Activated CD4-positive, alpha-beta memory T cell treated with anti-CD3 and anti-CD28 coated beads for 36 hours (primary cell): ENCODE measurements at regions not wholly inside any gene's neighbourhood (a gene's known extent, or its start where the extent isn't known, plus 50 kb on each side); places are given as distances from the start of the nearest gene placed in this dataset.

Experiments used
- CTCF ChIA-PET: fragments of 350-600 bp; sonication (Branson Sonifier 250); formaldehyde crosslinking; loops from one replicate; lab custom pipeline; 2021; ENCODE audit warnings: antibody characterized with exemption, inconsistent platforms; lab: Charles Lee
- POLR2A ChIA-PET: fragments of 350-600 bp; sonication (Branson Sonifier 250); formaldehyde crosslinking; loops from one replicate; lab custom pipeline; 2021; ENCODE audit warnings: antibody characterized with exemption; lab: Charles Lee
- DNase-seq: peaks from one replicate; pipeline ENCODE4 v3.0.0-alpha.2; 2020
- H3K27ac Mint-ChIP-seq: one replicate; pipeline ENCODE4 v1.8.0; 2021; ENCODE audit warnings: mixed read lengths
- H3K27me3 Mint-ChIP-seq: one replicate; pipeline ENCODE4 v1.8.0; 2021; ENCODE audit warnings: mixed read lengths
- H3K36me3 Mint-ChIP-seq: one replicate; pipeline ENCODE4 v1.8.0; 2021; ENCODE audit warnings: mixed read lengths
- H3K4me1 Mint-ChIP-seq: one replicate; pipeline ENCODE4 v1.8.0; 2021; ENCODE audit warnings: low read depth, mixed read lengths
- H3K4me3 Mint-ChIP-seq: one replicate; pipeline ENCODE4 v1.8.0; 2021; ENCODE audit warnings: mild to moderate bottlenecking, mixed read lengths
- H3K9me3 Mint-ChIP-seq: one replicate; pipeline ENCODE4 v1.8.0; 2021; ENCODE audit warnings: mixed read lengths
- intact Hi-C: fragments of 100-400 bp; cut with micrococcal nuclease; formaldehyde crosslinking; loops from one replicate; pipeline ENCODE4 v1.15.1; 2023

- ChIA-PET CTCF (no interaction called here), POLR2A (no interaction called here)
- Mint-ChIP-seq H3K4me1 (no peaks in the 10 kb centered on the region), H3K27me3 (no peaks in the 10 kb centered on the region), H3K27ac (no peak overlapping the region), H3K36me3 (no peaks in the 10 kb centered on the region), H3K4me3 (no peak overlapping the region), H3K9me3 (peaks cover 9% of the 10 kb centered on the region)
- no peak for DNase-seq
- intact Hi-C loops, result no loop called here
Observed at GRCh38 chr2:56082665-56083064, 101.1 kb upstream of the CCDC85A start.

GRCh38 chr2:56084111-56084901 is 99.5 kb upstream of the CCDC85A start:
- ChIA-PET POLR2A (no interaction called here), CTCF (no interaction called here)
- H3K9me3 Mint-ChIP-seq, result peaks cover 9% of the 10 kb centered on the region
- intact Hi-C loops, result no loop called here
- no peaks in the 10 kb centered on the region for H3K36me3 Mint-ChIP-seq
- H3K27me3 Mint-ChIP-seq, result no peaks in the 10 kb centered on the region
- no peak overlapping the region for H3K27ac Mint-ChIP-seq
- H3K4me1 Mint-ChIP-seq, result no peaks in the 10 kb centered on the region
- DNase-seq, result no peak
- no peak overlapping the region for H3K4me3 Mint-ChIP-seq

- Mint-ChIP-seq H3K27me3 (no peaks in the 10 kb centered on the region), H3K4me3 (no peak overlapping the region), H3K9me3 (peaks cover 3% of the 10 kb centered on the region), H3K4me1 (no peaks in the 10 kb centered on the region), H3K27ac (no peak overlapping the region), H3K36me3 (no peaks in the 10 kb centered on the region)
- DNase-seq, result no peak
- POLR2A ChIA-PET, result no interaction called here
- CTCF ChIA-PET, result interaction anchor here (1.5 kb wide), 1 partner anchor 97 kb away, joined by 3 read pairs; the partner anchor contains the start of gene CCDC85A
- intact Hi-C loops, result no loop called here
Observed at GRCh38 chr2:56086336-56086735, 97.5 kb upstream of the CCDC85A start.

- no peak for DNase-seq
- intact Hi-C loops, result no loop called here
- H3K27ac Mint-ChIP-seq, result no peak overlapping the region
- H3K4me3 Mint-ChIP-seq, result no peak overlapping the region
- H3K27me3 Mint-ChIP-seq, result no peaks in the 10 kb centered on the region
- no peaks in the 10 kb centered on the region for H3K36me3 Mint-ChIP-seq
- H3K4me1 Mint-ChIP-seq, result no peaks in the 10 kb centered on the region
- no peaks in the 10 kb centered on the region for H3K9me3 Mint-ChIP-seq
- POLR2A ChIA-PET, result no interaction called here
- CTCF ChIA-PET, result no interaction called here
Observed at GRCh38 chr2:56088411-56088810, 95.4 kb upstream of the CCDC85A start.

GRCh38 chr2:56089931-56090330 is 93.9 kb upstream of the CCDC85A start:
- CTCF ChIA-PET, result no interaction called here
- Mint-ChIP-seq H3K36me3 (no peaks in the 10 kb centered on the region), H3K27me3 (no peaks in the 10 kb centered on the region), H3K27ac (no peak overlapping the region), H3K4me3 (no peak overlapping the region), H3K4me1 (no peaks in the 10 kb centered on the region), H3K9me3 (no peaks in the 10 kb centered on the region)
- intact Hi-C loops, result no loop called here
- POLR2A ChIA-PET, result interaction anchor here (0.6 kb wide), 1 partner anchor 15 kb away, joined by 3 read pairs; no protein-coding TSS in a partner anchor
- no peak for DNase-seq

- H3K4me3 Mint-ChIP-seq, result no peak overlapping the region
- H3K27me3 Mint-ChIP-seq, result no peaks in the 10 kb centered on the region
- DNase-seq, result no peak
- H3K36me3 Mint-ChIP-seq, result no peaks in the 10 kb centered on the region
- no peak overlapping the region for H3K27ac Mint-ChIP-seq
- intact Hi-C loops, result no loop called here
- H3K9me3 Mint-ChIP-seq, result no peaks in the 10 kb centered on the region
- ChIA-PET POLR2A (no interaction called here), CTCF (no interaction called here)
- no peaks in the 10 kb centered on the region for H3K4me1 Mint-ChIP-seq
Observed at GRCh38 chr2:56099963-56100362, 83.8 kb upstream of the CCDC85A start.

- ChIA-PET POLR2A (no interaction called here), CTCF (no interaction called here)
- no peak for DNase-seq
- Mint-ChIP-seq H3K36me3 (no peaks in the 10 kb centered on the region), H3K27ac (no peak overlapping the region), H3K9me3 (no peaks in the 10 kb centered on the region), H3K27me3 (no peaks in the 10 kb centered on the region), H3K4me1 (no peaks in the 10 kb centered on the region), H3K4me3 (no peak overlapping the region)
- intact Hi-C loops, result no loop called here
Observed at GRCh38 chr2:56100791-56101312, 82.9 kb upstream of the CCDC85A start.

GRCh38 chr2:56102098-56102497 is 81.7 kb upstream of the CCDC85A start:
- Mint-ChIP-seq H3K27me3 (no peaks in the 10 kb centered on the region), H3K4me1 (no peaks in the 10 kb centered on the region), H3K4me3 (no peak overlapping the region), H3K9me3 (no peaks in the 10 kb centered on the region), H3K27ac (no peak overlapping the region), H3K36me3 (no peaks in the 10 kb centered on the region)
- POLR2A ChIA-PET, result no interaction called here
- intact Hi-C loops, result no loop called here
- CTCF ChIA-PET, result no interaction called here
- DNase-seq, result no peak

- POLR2A ChIA-PET, result no interaction called here
- CTCF ChIA-PET, result no interaction called here
- no peaks in the 10 kb centered on the region for H3K9me3 Mint-ChIP-seq
- no peaks in the 10 kb centered on the region for H3K36me3 Mint-ChIP-seq
- intact Hi-C loops, result no loop called here
- no peak overlapping the region for H3K4me3 Mint-ChIP-seq
- H3K4me1 Mint-ChIP-seq, result no peaks in the 10 kb centered on the region
- DNase-seq, result no peak
- H3K27me3 Mint-ChIP-seq, result no peaks in the 10 kb centered on the region
- no peak overlapping the region for H3K27ac Mint-ChIP-seq
Observed at GRCh38 chr2:56102866-56103265, 80.9 kb upstream of the CCDC85A start.

- Mint-ChIP-seq H3K4me3 (no peak overlapping the region), H3K4me1 (no peaks in the 10 kb centered on the region), H3K27ac (no peak overlapping the region), H3K9me3 (no peaks in the 10 kb centered on the region), H3K27me3 (no peaks in the 10 kb centered on the region), H3K36me3 (no peaks in the 10 kb centered on the region)
- no peak for DNase-seq
- intact Hi-C loops, result no loop called here
- CTCF ChIA-PET, result no interaction called here
- POLR2A ChIA-PET, result no interaction called here
Observed at GRCh38 chr2:56104962-56105361, 78.8 kb upstream of the CCDC85A start.

GRCh38 chr2:56107502-56108220 is 76.1 kb upstream of the CCDC85A start:
- H3K9me3 Mint-ChIP-seq, result no peaks in the 10 kb centered on the region
- no peak overlapping the region for H3K27ac Mint-ChIP-seq
- CTCF ChIA-PET, result no interaction called here
- no peak overlapping the region for H3K4me3 Mint-ChIP-seq
- POLR2A ChIA-PET, result no interaction called here
- DNase-seq, result no peak
- no peaks in the 10 kb centered on the region for H3K27me3 Mint-ChIP-seq
- no peaks in the 10 kb centered on the region for H3K4me1 Mint-ChIP-seq
- no peaks in the 10 kb centered on the region for H3K36me3 Mint-ChIP-seq
- intact Hi-C loops, result no loop called here

GRCh38 chr2:56108806-56109205 is 75.0 kb upstream of the CCDC85A start:
- intact Hi-C loops, result no loop called here
- Mint-ChIP-seq H3K4me1 (no peaks in the 10 kb centered on the region), H3K36me3 (no peaks in the 10 kb centered on the region), H3K9me3 (no peaks in the 10 kb centered on the region), H3K27ac (no peak overlapping the region), H3K27me3 (no peaks in the 10 kb centered on the region), H3K4me3 (no peak overlapping the region)
- DNase-seq, result no peak
- CTCF ChIA-PET, result no interaction called here
- POLR2A ChIA-PET, result no interaction called here
